H9 (cell line): ENCODE measurements at regions not wholly inside any gene's neighbourhood (a gene's known extent, or its start where the extent isn't known, plus 50 kb on each side); places are given as distances from the start of the nearest gene placed in this dataset.

Source experiments
- DNase-seq: peaks from one replicate; pipeline ENCODE4 v3.0.0-alpha.2; 2017
- H2AFZ ChIP-seq: one replicate; pipeline ENCODE4 v1.6.1; 2013; ENCODE audit warnings: mild to moderate bottlenecking, low read length, control low read depth, moderate library complexity
- H2AK5ac ChIP-seq: 2 replicates; pipeline ENCODE4 v1.6.1; 2013; ENCODE audit warnings: low read length, control low read depth, mixed read lengths; ENCODE audit not compliant: insufficient read length
- H2BK120ac ChIP-seq: one replicate; pipeline ENCODE4 v1.6.1; 2013; ENCODE audit warnings: low read depth, mild to moderate bottlenecking, low read length, control low read depth, inconsistent platforms; ENCODE audit not compliant: poor library complexity, severe bottlenecking
- H2BK12ac ChIP-seq: 2 replicates; pipeline ENCODE4 v1.6.1; 2013; ENCODE audit warnings: low read length, control low read depth, mixed read lengths, low read depth; ENCODE audit not compliant: insufficient read length
- H2BK15ac ChIP-seq: 2 replicates; pipeline ENCODE4 v1.6.1; 2013; ENCODE audit warnings: low read depth, low read length, control low read depth
- H2BK20ac ChIP-seq: one replicate; pipeline ENCODE4 v1.6.1; 2013; ENCODE audit warnings: low read depth, mild to moderate bottlenecking, low read length, control low read depth, inconsistent platforms; ENCODE audit not compliant: poor library complexity, severe bottlenecking
- H2BK5ac ChIP-seq: 2 replicates; pipeline ENCODE4 v1.6.1; 2013; ENCODE audit warnings: low read length, control low read depth, mixed read lengths; ENCODE audit not compliant: insufficient read length
- H3K14ac ChIP-seq: 2 replicates; pipeline ENCODE4 v1.6.1; 2013; ENCODE audit warnings: low read length, control low read depth; ENCODE audit not compliant: insufficient read depth
- H3K18ac ChIP-seq: 2 replicates; pipeline ENCODE4 v1.6.1; 2013; ENCODE audit warnings: low read depth, mild to moderate bottlenecking, mixed read lengths, low read length, control low read depth; ENCODE audit not compliant: insufficient read length
- H3K23ac ChIP-seq: 2 replicates; pipeline ENCODE4 v1.6.1; 2013; ENCODE audit warnings: low read length, control low read depth, mixed read lengths, low read depth; ENCODE audit not compliant: insufficient read length
- H3K23me2 ChIP-seq: 2 replicates; pipeline ENCODE4 v1.6.1; 2013; ENCODE audit warnings: low read depth, mild to moderate bottlenecking, mixed read lengths, low read length, control low read depth; ENCODE audit not compliant: insufficient read length, poor library complexity, severe bottlenecking
- H3K27ac ChIP-seq: 2 replicates; pipeline ENCODE4 v1.5.1; 2013; ENCODE audit warnings: low read length, control low read depth, mixed read lengths, low read depth; ENCODE audit not compliant: insufficient read length
- H3K27me3 ChIP-seq: 2 replicates; pipeline ENCODE4 v1.6.1; 2013; ENCODE audit warnings: low read length, control low read depth, inconsistent platforms; ENCODE audit not compliant: insufficient read depth
- H3K4ac ChIP-seq: 2 replicates; pipeline ENCODE4 v1.6.1; 2013; ENCODE audit warnings: low read depth, mild to moderate bottlenecking, control low read depth, inconsistent platforms, low read length, moderate library complexity
- H3K4me1 ChIP-seq: 2 replicates; pipeline ENCODE4 v1.6.1; 2013; ENCODE audit warnings: low read length, control low read depth, inconsistent platforms; ENCODE audit not compliant: insufficient read depth
- H3K4me2 ChIP-seq: 2 replicates; pipeline ENCODE4 v1.6.1; 2013; ENCODE audit warnings: low read length, control low read depth, mixed read lengths; ENCODE audit not compliant: insufficient read length, insufficient read depth
- H3K56ac ChIP-seq: 2 replicates; pipeline ENCODE4 v1.6.1; 2013; ENCODE audit warnings: low read depth, mild to moderate bottlenecking, mixed read lengths, low read length, control low read depth; ENCODE audit not compliant: insufficient read length
- H3K79me1 ChIP-seq: 2 replicates; pipeline ENCODE4 v1.6.1; 2013; ENCODE audit warnings: low read depth, mild to moderate bottlenecking, moderate library complexity, low read length, control low read depth, inconsistent platforms; ENCODE audit not compliant: insufficient read depth, poor library complexity, severe bottlenecking
- H3K79me2 ChIP-seq: 2 replicates; pipeline ENCODE4 v1.6.1; 2013; ENCODE audit warnings: low read length, control low read depth, inconsistent platforms; ENCODE audit not compliant: insufficient read depth
- H3K9ac ChIP-seq: 2 replicates; pipeline ENCODE4 v1.6.1; 2013; ENCODE audit warnings: low read length, control low read depth, mixed read lengths; ENCODE audit not compliant: insufficient read length; ENCODE audit errors: extremely low read depth
- H3K9me3 ChIP-seq: one replicate; pipeline ENCODE4 v1.6.1; 2013; ENCODE audit warnings: low read depth, low read length, inconsistent platforms; ENCODE audit not compliant: control insufficient read depth
- H3T11ph ChIP-seq: one replicate; pipeline ENCODE4 v1.6.1; 2013; ENCODE audit warnings: mild to moderate bottlenecking, low read length, control low read depth, inconsistent platforms
- H4K20me1 ChIP-seq: one replicate; pipeline ENCODE4 v1.6.1; 2013; ENCODE audit not compliant: control insufficient read depth, insufficient read length, insufficient read depth
- H4K5ac ChIP-seq: 2 replicates; pipeline ENCODE4 v1.6.1; 2013; ENCODE audit warnings: low read depth, mild to moderate bottlenecking, mixed read lengths, low read length, control low read depth; ENCODE audit not compliant: insufficient read length
- H4K8ac ChIP-seq: replicated peaks from 2 replicates; pipeline ENCODE4 v1.6.1; 2013; ENCODE audit warnings: low read length, control low read depth, mixed read lengths, low read depth; ENCODE audit not compliant: insufficient read length
- H4K91ac ChIP-seq: 2 replicates; pipeline ENCODE4 v1.6.1; 2013; ENCODE audit warnings: low read depth, mild to moderate bottlenecking, moderate library complexity, mixed read lengths, low read length, control low read depth; ENCODE audit not compliant: insufficient read length
- H3K27ac Mint-ChIP-seq, 3 experiments: 2 replicates in 2 of 3; 3 replicates in 1 of 3; pipeline ENCODE4 v1.8.0; 2020 to 2021; ENCODE audit warnings: mixed read lengths in 3 of 3, mild to moderate bottlenecking in 1 of 3, moderate library complexity in 1 of 3
- H3K27me3 Mint-ChIP-seq: 2 replicates; pipeline ENCODE4 v1.8.0; 2021; ENCODE audit warnings: low read depth, mild to moderate bottlenecking, moderate library complexity, mixed read lengths
- H3K36me3 Mint-ChIP-seq, 3 experiments: 2 replicates in 2 of 3; 3 replicates in 1 of 3; pipeline ENCODE4 v1.8.0; 2020 to 2021; ENCODE audit warnings: low read depth in 3 of 3, mixed read lengths in 3 of 3; ENCODE audit not compliant: insufficient read depth in 1 of 3
- H3K4me1 Mint-ChIP-seq, 2 experiments: 2 replicates each; pipeline ENCODE4 v1.8.0; 2020; ENCODE audit warnings: mixed read lengths in 2 of 2
- H3K4me3 Mint-ChIP-seq, 2 experiments: 2 replicates in 1 of 2; 3 replicates in 1 of 2; pipeline ENCODE4 v1.8.0; 2020 to 2021; ENCODE audit warnings: mild to moderate bottlenecking in 2 of 2, mixed read lengths in 2 of 2, moderate library complexity in 1 of 2
- H3K9me3 Mint-ChIP-seq, 2 experiments: 2 replicates in 1 of 2; 3 replicates in 1 of 2; pipeline ENCODE4 v1.8.0; 2020; ENCODE audit warnings: mild to moderate bottlenecking in 2 of 2, mixed read lengths in 2 of 2, moderate library complexity in 1 of 2
- CTCF ChIP-seq: fragments of 200-600 bp; sonication (generic); conservative IDR thresholded peaks from 3 replicates; pipeline ENCODE4 v1.8.0; 2021; ENCODE audit warnings: antibody characterized with exemption, mild to moderate bottlenecking

- no peak overlapping the region for H3T11ph ChIP-seq
- no peak for DNase-seq
- Mint-ChIP-seq H3K36me3 (no peaks in the 10 kb centered on the region), H3K27ac (no peak overlapping the region), H3K9me3 (peaks cover 3 to 5% of the 10 kb centered on the region in 2 experiments; a peak in 2 of 5 replicates), H3K4me1 (no peaks in the 10 kb centered on the region), H3K4me3 (no peak overlapping the region), H3K27me3 (no peaks in the 10 kb centered on the region)
- H3K79me2 ChIP-seq, result no peaks in the 10 kb centered on the region
- no peaks in the 10 kb centered on the region for H3K4me1 ChIP-seq
- no peak overlapping the region for H2BK15ac ChIP-seq
- no peak overlapping the region for H3K14ac ChIP-seq
- H3K79me1 ChIP-seq, result no peaks in the 10 kb centered on the region
- H4K20me1 ChIP-seq, result no peaks in the 10 kb centered on the region
- no peaks in the 10 kb centered on the region for H3K27me3 ChIP-seq
- no peak overlapping the region for H3K4ac ChIP-seq
- H2AK5ac ChIP-seq, result no peak overlapping the region
- H4K5ac ChIP-seq, result no peak overlapping the region
- no peak overlapping the region for H3K4me2 ChIP-seq
- no peaks in the 10 kb centered on the region for H3K9me3 ChIP-seq
- H3K23ac ChIP-seq, result no peak overlapping the region
- H4K91ac ChIP-seq, result no peak overlapping the region
- no peak overlapping the region for H3K27ac ChIP-seq
- no peak overlapping the region for H2BK120ac ChIP-seq
- no peak overlapping the region for H2AFZ ChIP-seq
- no peaks in the 10 kb centered on the region for H3K23me2 ChIP-seq
- no peak overlapping the region for H3K56ac ChIP-seq
- H3K9ac ChIP-seq, result no peak overlapping the region
- no peak overlapping the region for H2BK20ac ChIP-seq
- H4K8ac ChIP-seq, result no peak overlapping the region
- no peak overlapping the region for H3K18ac ChIP-seq
- no peak overlapping the region for H2BK5ac ChIP-seq
- no peak overlapping the region for H2BK12ac ChIP-seq
- TF ChIP-seq CTCF, result no peak
Measured at GRCh38 chr3:34942256-34942655, 697.1 kb upstream of the ARPP21 start.
